Mesenchymal stem cell (in vitro differentiated cells and primary cell): ENCODE measurements at regions not wholly inside any gene's neighbourhood (a gene's known extent, or its start where the extent isn't known, plus 50 kb on each side); places are given as distances from the start of the nearest gene placed in this dataset.

Experiments used
- DNase-seq: peaks from one replicate; pipeline ENCODE4 v3.0.0-alpha.2; 2013
- H2AFZ ChIP-seq: one replicate; pipeline ENCODE4 v1.6.1; 2013; ENCODE audit warnings: low read depth, mild to moderate bottlenecking, control low read depth, inconsistent platforms, low read length, moderate library complexity
- H2AK5ac ChIP-seq: 2 replicates; pipeline ENCODE4 v1.6.1; 2013; ENCODE audit warnings: low read length, moderate library complexity, mild to moderate bottlenecking, inconsistent platforms; ENCODE audit not compliant: severe bottlenecking
- H2BK120ac ChIP-seq: one replicate; pipeline ENCODE4 v1.6.1; 2013; ENCODE audit warnings: low read depth, mild to moderate bottlenecking, inconsistent platforms, low read length, moderate library complexity
- H2BK12ac ChIP-seq, 2 experiments: one replicate each; pipeline ENCODE4 v1.6.1; 2013; ENCODE audit warnings: inconsistent platforms in 2 of 2, low read length in 2 of 2, mild to moderate bottlenecking in 2 of 2, moderate library complexity in 2 of 2, control low read depth in 1 of 2
- H2BK15ac ChIP-seq: one replicate; pipeline ENCODE4 v1.6.1; 2013; ENCODE audit warnings: mild to moderate bottlenecking, low read depth, inconsistent platforms; ENCODE audit not compliant: poor library complexity, severe bottlenecking
- H2BK5ac ChIP-seq: 2 replicates; pipeline ENCODE4 v1.6.1; 2013; ENCODE audit warnings: low read depth, mild to moderate bottlenecking, low read length, control low read depth, inconsistent platforms; ENCODE audit not compliant: poor library complexity, severe bottlenecking
- H3K14ac ChIP-seq, 2 experiments: one replicate each; pipeline ENCODE4 v1.6.1; 2013; ENCODE audit warnings: inconsistent platforms in 2 of 2, low read length in 2 of 2, control low read depth in 1 of 2, mild to moderate bottlenecking in 1 of 2, moderate library complexity in 1 of 2
- H3K18ac ChIP-seq, 2 experiments: one replicate each; pipeline ENCODE4 v1.6.1; 2013; ENCODE audit warnings: inconsistent platforms in 2 of 2, low read length in 2 of 2, control low read depth in 1 of 2, low read depth in 1 of 2, mild to moderate bottlenecking in 1 of 2
- H3K23ac ChIP-seq, 2 experiments: one replicate each; pipeline ENCODE4 v1.6.1; 2013; ENCODE audit warnings: inconsistent platforms in 2 of 2, low read length in 2 of 2, mild to moderate bottlenecking in 2 of 2, moderate library complexity in 2 of 2, control low read depth in 1 of 2
- H3K27ac ChIP-seq: 2 replicates; pipeline ENCODE4 v1.5.1; 2013; ENCODE audit warnings: mild to moderate bottlenecking, moderate library complexity, low read length, control low read depth, inconsistent platforms; ENCODE audit not compliant: poor library complexity, severe bottlenecking
- H3K27me3 ChIP-seq, 2 experiments: 2 replicates each; pipeline versions ENCODE4 v1.6.1 to v1.7.0; 2013; ENCODE audit warnings: low read length in 2 of 2, mild to moderate bottlenecking in 2 of 2, moderate library complexity in 2 of 2, control low read depth in 1 of 2, inconsistent platforms in 1 of 2; ENCODE audit not compliant: control insufficient read depth in 1 of 2, insufficient read depth in 1 of 2
- H3K36me3 ChIP-seq, 2 experiments: 2 replicates each; pipeline versions ENCODE4 v1.6.1 to v1.7.0; 2013; ENCODE audit warnings: low read length in 2 of 2, control low read depth in 1 of 2, inconsistent platforms in 1 of 2, low read depth in 1 of 2, mild to moderate bottlenecking in 1 of 2; ENCODE audit not compliant: insufficient read depth in 2 of 2, control insufficient read depth in 1 of 2
- H3K4ac ChIP-seq, 2 experiments: one replicate each; pipeline ENCODE4 v1.6.1; 2013; ENCODE audit warnings: inconsistent platforms in 2 of 2, low read length in 2 of 2, mild to moderate bottlenecking in 2 of 2, moderate library complexity in 2 of 2, control low read depth in 1 of 2, low read depth in 1 of 2
- H3K4me1 ChIP-seq: 2 replicates; pipeline ENCODE4 v1.6.1; 2013; ENCODE audit warnings: low read depth, low read length, control low read depth; ENCODE audit not compliant: control insufficient read depth, insufficient read depth
- H3K4me2 ChIP-seq: 2 replicates; pipeline ENCODE4 v1.6.1; 2013; ENCODE audit warnings: low read length, mild to moderate bottlenecking, inconsistent platforms; ENCODE audit not compliant: poor library complexity, severe bottlenecking
- H3K4me3 ChIP-seq, 2 experiments: 2 replicates each; pipeline versions ENCODE4 v1.5.1 to v1.7.0; 2013; ENCODE audit warnings: low read length in 2 of 2, mild to moderate bottlenecking in 2 of 2, control low read depth in 1 of 2, low read depth in 1 of 2; ENCODE audit not compliant: insufficient read depth in 1 of 2
- H3K79me1 ChIP-seq: replicated peaks from 2 replicates; pipeline ENCODE4 v1.6.1; 2013; ENCODE audit warnings: mild to moderate bottlenecking, control low read depth, low read length, inconsistent platforms; ENCODE audit not compliant: poor library complexity, severe bottlenecking
- H3K9ac ChIP-seq: 2 replicates; pipeline ENCODE4 v1.7.0; 2013; ENCODE audit warnings: mild to moderate bottlenecking, low read length, moderate library complexity
- H3K9me3 ChIP-seq: 2 replicates; pipeline ENCODE4 v1.7.0; 2013; ENCODE audit warnings: mild to moderate bottlenecking, low read length; ENCODE audit not compliant: control insufficient read depth
- H4K8ac ChIP-seq: one replicate; pipeline ENCODE4 v1.6.1; 2013; ENCODE audit warnings: inconsistent platforms, mild to moderate bottlenecking, low read length, moderate library complexity
- H4K91ac ChIP-seq: one replicate; pipeline ENCODE4 v1.6.1; 2013; ENCODE audit warnings: mild to moderate bottlenecking, low read length, inconsistent platforms
- WGBS: methylation state at CpG from one replicate; pipeline ENCODE4 v1.1.7; 2013; ENCODE audit warnings: mixed read lengths; 5-methylcytosine and 5-hydroxymethylcytosine counted together

DNA sequence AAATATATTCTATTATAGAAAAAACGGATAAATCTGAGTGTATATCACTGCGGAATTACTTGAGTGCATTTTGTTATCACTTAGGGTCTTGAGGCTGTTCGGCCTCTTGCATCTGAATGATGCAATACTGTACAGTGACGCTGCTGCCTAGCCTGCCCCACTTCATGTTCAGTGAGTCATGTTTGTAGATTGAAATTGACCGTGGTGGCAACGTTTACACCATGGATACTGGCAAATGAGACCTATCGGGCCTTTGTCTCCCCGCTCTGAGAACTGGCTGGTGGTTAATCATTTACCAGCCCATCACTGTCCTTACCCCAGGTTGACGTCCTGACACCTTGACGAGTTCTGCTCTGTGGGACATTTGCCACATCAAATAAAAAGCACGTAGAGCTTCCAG lies 510.1 kb upstream of the ADAMTS16 start:
- Histone ChIP-seq H3K23ac (no peak overlapping the region), H3K27ac (no peak overlapping the region), H3K9ac (no peak overlapping the region), H2BK12ac (no peak overlapping the region), H3K18ac (no peak overlapping the region), H2BK15ac (no peak overlapping the region), H3K27me3 (no peaks in the 10 kb centered on the region), H3K4me2 (no peak overlapping the region), H4K8ac (no peak overlapping the region), H4K91ac (no peak overlapping the region), H3K4me3 (no peak overlapping the region), H3K4ac (no peak overlapping the region), H2AFZ (no peak overlapping the region), H3K4me1 (no peaks in the 10 kb centered on the region), H3K9me3 (no peaks in the 10 kb centered on the region), H2BK5ac (no peak overlapping the region), H2AK5ac (no peak overlapping the region), H3K36me3 (no peaks in the 10 kb centered on the region), H3K14ac (no peak overlapping the region), H2BK120ac (no peak overlapping the region), H3K79me1 (no peaks in the 10 kb centered on the region)
- no peak for DNase-seq
- WGBS: 89% methylated on average over 11 of the region's 11 CpGs

DNA sequence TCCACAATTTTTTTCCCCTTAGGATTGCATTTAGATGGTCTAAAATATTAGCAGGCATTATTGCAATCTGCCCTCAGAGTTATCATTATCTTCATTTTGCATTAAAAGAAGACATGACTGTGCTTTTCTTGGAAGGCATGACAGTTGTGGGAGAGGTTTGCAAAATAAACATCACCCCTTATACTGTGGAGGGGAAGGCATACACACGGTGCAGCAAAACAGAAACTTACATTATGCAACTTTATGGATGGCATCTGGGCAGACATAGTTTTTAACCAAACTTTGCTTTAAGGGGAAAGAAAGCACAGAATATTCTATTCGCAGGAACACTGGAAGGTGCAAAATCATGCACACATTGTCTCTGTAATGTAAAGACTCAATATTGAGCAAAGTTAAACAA lies 505.8 kb upstream of the ADAMTS16 start:
- H3K9me3 ChIP-seq: no peaks in the 10 kb centered on the region

GRCh38 chr5:4636378-4636777 lies 503.8 kb upstream of the ADAMTS16 start:
- 70% methylated on average over 6 of the region's 6 CpGs for WGBS
- Histone ChIP-seq H3K4ac (no peak overlapping the region), H4K8ac (no peak overlapping the region), H3K4me2 (no peak overlapping the region), H3K23ac (no peak overlapping the region), H3K14ac (no peak overlapping the region), H3K79me1 (no peaks in the 10 kb centered on the region), H3K4me3 (no peak overlapping the region), H3K4me1 (no peaks in the 10 kb centered on the region), H2BK120ac (no peak overlapping the region), H2AFZ (no peak overlapping the region), H3K18ac (no peak overlapping the region), H3K9ac (no peak overlapping the region), H4K91ac (no peak overlapping the region), H3K36me3 (no peaks in the 10 kb centered on the region), H3K9me3 (no peaks in the 10 kb centered on the region), H3K27ac (no peak overlapping the region), H2BK12ac (no peak overlapping the region), H3K27me3 (peaks cover 0 to 5% of the 10 kb centered on the region in 2 experiments), H2AK5ac (no peak overlapping the region), H2BK15ac (no peak overlapping the region), H2BK5ac (no peak overlapping the region)
- DNase-seq: no peak

More for the DNA sequence above, 505.8 kb upstream of the ADAMTS16 start:
- H2BK12ac ChIP-seq: no peak overlapping the region
- no peak overlapping the region for H2AFZ ChIP-seq
- 70% methylated on average over 2 of the region's 2 CpGs for WGBS
- H4K91ac ChIP-seq: no peak overlapping the region
- H2AK5ac ChIP-seq: no peak overlapping the region
- H3K36me3 ChIP-seq: no peaks in the 10 kb centered on the region
- H2BK15ac ChIP-seq: no peak overlapping the region
- H3K4me1 ChIP-seq: no peaks in the 10 kb centered on the region
- H2BK5ac ChIP-seq: no peak overlapping the region
- no peak overlapping the region for H3K9ac ChIP-seq
- no peak overlapping the region for H3K18ac ChIP-seq
- no peak overlapping the region for H3K14ac ChIP-seq
- no peaks in the 10 kb centered on the region for H3K79me1 ChIP-seq
- H3K23ac ChIP-seq: no peak overlapping the region
- no peak overlapping the region for H3K4ac ChIP-seq
- H4K8ac ChIP-seq: no peak overlapping the region
- H3K27me3 ChIP-seq: peaks cover 0 to 5% of the 10 kb centered on the region in 2 experiments
- no peak overlapping the region for H3K4me2 ChIP-seq
- H3K4me3 ChIP-seq: no peak overlapping the region
- no peak for DNase-seq
- H3K27ac ChIP-seq: no peak overlapping the region
- H2BK120ac ChIP-seq: no peak overlapping the region

DNA sequence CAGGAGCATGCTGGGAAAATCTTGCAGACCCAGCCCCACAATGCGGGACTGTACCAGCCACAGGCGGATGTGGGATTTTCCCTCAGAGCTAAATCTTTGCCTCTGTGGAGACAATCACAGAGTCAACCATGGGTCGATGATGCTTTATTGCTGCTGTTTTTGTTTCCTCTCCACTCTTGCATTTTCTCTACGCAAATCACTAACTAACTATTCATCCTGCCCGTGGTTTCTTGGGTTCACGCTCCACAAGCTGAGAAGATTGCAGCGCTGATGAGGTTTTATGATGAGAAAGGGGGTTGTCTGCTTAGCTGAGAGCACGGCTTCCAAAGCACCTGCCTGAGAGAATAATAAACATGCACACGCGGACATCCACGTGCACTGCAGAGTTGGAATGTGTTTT lies 500.2 kb upstream of the ADAMTS16 start:
- H2AFZ ChIP-seq: no peak overlapping the region
- H3K4me1 ChIP-seq: no peaks in the 10 kb centered on the region
- H3K9ac ChIP-seq: no peak overlapping the region
- H3K36me3 ChIP-seq: no peaks in the 10 kb centered on the region
- DNase-seq: no peak
- H3K23ac ChIP-seq: no peak overlapping the region
- no peak overlapping the region for H2BK15ac ChIP-seq
- H3K9me3 ChIP-seq: no peaks in the 10 kb centered on the region
- H3K27me3 ChIP-seq: peaks cover 0 to 5% of the 10 kb centered on the region in 2 experiments
- H3K79me1 ChIP-seq: no peaks in the 10 kb centered on the region
- H3K4me3 ChIP-seq: no peak overlapping the region
- no peak overlapping the region for H2BK120ac ChIP-seq
- no peak overlapping the region for H3K4me2 ChIP-seq
- WGBS: 85% methylated on average over 7 of the region's 11 CpGs
- H2BK5ac ChIP-seq: no peak overlapping the region
- H3K18ac ChIP-seq: no peak overlapping the region
- no peak overlapping the region for H2BK12ac ChIP-seq
- H3K14ac ChIP-seq: no peak overlapping the region
- H4K8ac ChIP-seq: no peak overlapping the region
- H4K91ac ChIP-seq: no peak overlapping the region
- no peak overlapping the region for H2AK5ac ChIP-seq
- H3K4ac ChIP-seq: no peak overlapping the region
- H3K27ac ChIP-seq: no peak overlapping the region
